ENCODE measurements at regions not wholly inside any gene's neighbourhood (a gene's known extent, or its start where the extent isn't known, plus 50 kb on each side); places are given as distances from the start of the nearest gene placed in this dataset.
"Not testable (repeated sequence)": the region's sequence is repeated elsewhere in the genome, so short reads cannot be mapped to it uniquely, and the experiment has no call there.

- Mint-ChIP-seq H3K4me1 (no peaks in the 10 kb centered on the region), H3K4me3 (no peak overlapping the region), H3K27me3 (no peaks in the 10 kb centered on the region), H3K36me3 (no peaks in the 10 kb centered on the region), H3K27ac (no peak overlapping the region), H3K9me3 (peaks cover 0 to 10% (median 5%) of the 10 kb centered on the region in 7 donors)
- DNase-seq (no peak), ATAC-seq (ENCODE audit: low read depth in 2 of 2) (no peak)
These were observed 1047.2 kb downstream of the ROBO2 start for GRCh38 chr3:78087134-78087533.

- Mint-ChIP-seq H3K27ac (no peak overlapping the region), H3K9me3 (peaks cover 0 to 10% (median 5%) of the 10 kb centered on the region in 7 donors), H3K4me3 (no peak overlapping the region), H3K27me3 (no peaks in the 10 kb centered on the region), H3K36me3 (no peaks in the 10 kb centered on the region), H3K4me1 (no peaks in the 10 kb centered on the region)
- DNase-seq (no peak), ATAC-seq (ENCODE audit: low read depth in 2 of 2) (no peak)
These were observed 1048.1 kb downstream of the ROBO2 start for GRCh38 chr3:78088006-78088405.

- no peak overlapping the region for H3K27ac Mint-ChIP-seq
- peaks cover 0 to 16% (median 7%) of the 10 kb centered on the region in 7 donors for H3K9me3 Mint-ChIP-seq
- H3K4me1 Mint-ChIP-seq, result no peaks in the 10 kb centered on the region
These were observed 1050.5 kb downstream of the ROBO2 start for GRCh38 chr3:78090382-78090781.

GRCh38 chr3:78091478-78092119 lies 1051.7 kb downstream of the ROBO2 start:
- Mint-ChIP-seq H3K4me3 (no peak overlapping the region), H3K4me1 (no peaks in the 10 kb centered on the region), H3K9me3 (peaks cover 0 to 12% (median 6%) of the 10 kb centered on the region in 7 donors), H3K27ac (no peak overlapping the region), H3K27me3 (no peaks in the 10 kb centered on the region), H3K36me3 (no peaks in the 10 kb centered on the region)
- DNase-seq (no peak), ATAC-seq (ENCODE audit: low read depth in 2 of 2) (no peak)

More at GRCh38 chr3:78090382-78090781, 1050.5 kb downstream of the ROBO2 start:
- ATAC-seq (ENCODE audit: low read depth in 2 of 2) (no peak), DNase-seq (no peak)
- Mint-ChIP-seq H3K4me3 (no peak overlapping the region), H3K36me3 (no peaks in the 10 kb centered on the region), H3K27me3 (no peaks in the 10 kb centered on the region)

GRCh38 chr3:78092574-78092973 lies 1052.7 kb downstream of the ROBO2 start:
- H3K9me3 Mint-ChIP-seq, result peaks cover 0 to 12% (median 7%) of the 10 kb centered on the region in 7 donors
- not testable (repeated sequence) for H3K4me1 Mint-ChIP-seq; DNase-seq; H3K36me3 Mint-ChIP-seq; H3K4me3 Mint-ChIP-seq; ATAC-seq (ENCODE audit: low read depth in 2 of 2); H3K27me3 Mint-ChIP-seq; H3K27ac Mint-ChIP-seq

GRCh38 chr3:78096488-78097255 lies 1056.8 kb downstream of the ROBO2 start:
- no peaks in the 10 kb centered on the region for H3K4me1 Mint-ChIP-seq
- no peaks in the 10 kb centered on the region for H3K27me3 Mint-ChIP-seq
- DNase-seq (no peak), ATAC-seq (ENCODE audit: low read depth in 2 of 2) (no peak)
- no peak overlapping the region for H3K4me3 Mint-ChIP-seq
- peak overlapping the region in 1 of 6 donors; percentile 67 for H3K27ac Mint-ChIP-seq
- H3K9me3 Mint-ChIP-seq, result peaks cover 0 to 12% (median 7%) of the 10 kb centered on the region in 7 donors
- H3K36me3 Mint-ChIP-seq, result no peaks in the 10 kb centered on the region

GRCh38 chr3:78098367-78098766 lies 1058.5 kb downstream of the ROBO2 start:
- peak overlapping the region in 1 of 8 donors; percentile 5 for H3K4me3 Mint-ChIP-seq
- ATAC-seq (ENCODE audit: low read depth in 2 of 2) (no peak), DNase-seq (no peak)
- no peaks in the 10 kb centered on the region for H3K27me3 Mint-ChIP-seq
- no peak overlapping the region for H3K27ac Mint-ChIP-seq
- no peaks in the 10 kb centered on the region for H3K36me3 Mint-ChIP-seq
- peaks cover 0 to 12% (median 6%) of the 10 kb centered on the region in 7 donors for H3K9me3 Mint-ChIP-seq
- no peaks in the 10 kb centered on the region for H3K4me1 Mint-ChIP-seq

GRCh38 chr3:78101384-78101783 lies 1061.5 kb downstream of the ROBO2 start:
- no peak for ATAC-seq (ENCODE audit: low read depth in 2 of 2)
- no peaks in the 10 kb centered on the region for H3K4me1 Mint-ChIP-seq
- H3K4me3 Mint-ChIP-seq, result no peak overlapping the region
- no peaks in the 10 kb centered on the region for H3K36me3 Mint-ChIP-seq
- H3K9me3 Mint-ChIP-seq, result peaks cover 0 to 4% (median 0%) of the 10 kb centered on the region in 7 donors
- H3K27ac Mint-ChIP-seq, result no peak overlapping the region
- H3K27me3 Mint-ChIP-seq, result no peaks in the 10 kb centered on the region
- DNase-seq, result no peak

GRCh38 chr3:78108269-78108961 lies 1068.5 kb downstream of the ROBO2 start:
- H3K9me3 Mint-ChIP-seq; H3K27ac Mint-ChIP-seq; H3K36me3 Mint-ChIP-seq; H3K4me1 Mint-ChIP-seq; H3K27me3 Mint-ChIP-seq; DNase-seq; ATAC-seq (ENCODE audit: low read depth in 2 of 2); H3K4me3 Mint-ChIP-seq: not testable (repeated sequence)

- Mint-ChIP-seq H3K36me3 (no peaks in the 10 kb centered on the region), H3K27ac (no peak overlapping the region), H3K4me1 (no peaks in the 10 kb centered on the region), H3K4me3 (no peak overlapping the region), H3K9me3 (peaks cover 0 to 11% (median 3%) of the 10 kb centered on the region in 7 donors), H3K27me3 (no peaks in the 10 kb centered on the region)
- DNase-seq, result no peak
- ATAC-seq (ENCODE audit: low read depth in 2 of 2), result no peak
These were observed 1072.6 kb downstream of the ROBO2 start for GRCh38 chr3:78112291-78113010.

- Mint-ChIP-seq H3K27ac (no peak overlapping the region), H3K36me3 (no peaks in the 10 kb centered on the region), H3K4me3 (no peak overlapping the region), H3K9me3 (peaks cover 0 to 5% (median 2%) of the 10 kb centered on the region in 7 donors), H3K4me1 (no peaks in the 10 kb centered on the region), H3K27me3 (no peaks in the 10 kb centered on the region)
- ATAC-seq (ENCODE audit: low read depth in 2 of 2), result no peak
- no peak for DNase-seq
These were observed 1076.1 kb downstream of the ROBO2 start for GRCh38 chr3:78115983-78116382.

- H3K27me3 Mint-ChIP-seq, result no peaks in the 10 kb centered on the region
- H3K9me3 Mint-ChIP-seq, result peaks cover 0 to 5% (median 2%) of the 10 kb centered on the region in 7 donors
- H3K36me3 Mint-ChIP-seq, result no peaks in the 10 kb centered on the region
- no peaks in the 10 kb centered on the region for H3K4me1 Mint-ChIP-seq
- H3K27ac Mint-ChIP-seq, result no peak overlapping the region
- no peak overlapping the region for H3K4me3 Mint-ChIP-seq
- no peak for DNase-seq
- no peak for ATAC-seq (ENCODE audit: low read depth in 2 of 2)
These were observed 1077.0 kb downstream of the ROBO2 start for GRCh38 chr3:78116874-78117273.

GRCh38 chr3:78123058-78123457 lies 1083.2 kb downstream of the ROBO2 start:
- H3K4me3 Mint-ChIP-seq, result no peak overlapping the region
- no peak overlapping the region for H3K27ac Mint-ChIP-seq
- DNase-seq (no peak), ATAC-seq (ENCODE audit: low read depth in 2 of 2) (no peak)
- H3K4me1 Mint-ChIP-seq, result no peaks in the 10 kb centered on the region
- H3K36me3 Mint-ChIP-seq, result peaks cover 0 to 7% of the 10 kb centered on the region in 2 donors
- H3K9me3 Mint-ChIP-seq, result peaks cover 2 to 32% (median 12%) of the 10 kb centered on the region in 7 donors
- no peaks in the 10 kb centered on the region for H3K27me3 Mint-ChIP-seq

All from naive B cell (primary cell).